ENCODE measurements at regions not wholly inside any gene's neighbourhood (a gene's known extent, or its start where the extent isn't known, plus 50 kb on each side); places are given as distances from the start of the nearest gene placed in this dataset.
"Not testable (repeated sequence)": the region's sequence is repeated elsewhere in the genome, so short reads cannot be mapped to it uniquely, and the experiment has no call there.

DNA sequence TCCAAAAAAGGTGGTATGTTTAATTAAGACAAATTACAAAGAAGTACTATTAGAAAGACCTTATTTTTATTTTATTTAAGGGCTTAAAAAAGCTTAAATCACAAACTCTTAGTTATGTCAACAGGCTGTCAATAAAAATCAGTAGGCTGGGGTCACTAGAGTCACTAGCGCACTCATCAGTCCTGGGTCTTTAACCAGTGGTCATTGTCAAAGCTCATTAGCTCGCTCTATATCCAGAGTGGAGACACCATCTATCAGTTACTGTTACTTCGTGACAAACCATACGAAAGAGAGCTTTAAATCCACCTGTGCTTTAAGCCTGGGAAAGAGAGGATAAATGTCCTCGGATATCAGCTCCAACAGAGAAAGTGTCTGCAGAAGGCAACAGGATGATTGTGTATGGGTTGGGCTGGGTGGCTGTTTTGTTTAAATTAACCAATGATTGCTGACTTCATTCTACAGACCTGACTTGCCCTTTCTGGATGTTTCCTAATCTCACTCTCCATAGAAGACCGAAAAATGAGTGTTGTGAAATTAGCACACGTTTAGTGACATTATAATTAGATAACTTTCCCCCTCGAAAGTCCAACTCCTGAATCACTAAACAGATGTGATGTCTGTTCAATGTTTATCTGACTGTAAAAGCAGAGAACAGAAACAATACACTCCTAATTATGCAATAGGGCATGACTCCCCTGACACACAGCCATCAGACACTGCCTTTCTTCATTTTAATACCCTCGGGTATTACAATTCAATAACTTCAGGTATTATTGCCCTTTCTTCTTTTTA lies 123.6 kb upstream of the TNPO1 start:
- DNase-seq: no peak

DNA sequence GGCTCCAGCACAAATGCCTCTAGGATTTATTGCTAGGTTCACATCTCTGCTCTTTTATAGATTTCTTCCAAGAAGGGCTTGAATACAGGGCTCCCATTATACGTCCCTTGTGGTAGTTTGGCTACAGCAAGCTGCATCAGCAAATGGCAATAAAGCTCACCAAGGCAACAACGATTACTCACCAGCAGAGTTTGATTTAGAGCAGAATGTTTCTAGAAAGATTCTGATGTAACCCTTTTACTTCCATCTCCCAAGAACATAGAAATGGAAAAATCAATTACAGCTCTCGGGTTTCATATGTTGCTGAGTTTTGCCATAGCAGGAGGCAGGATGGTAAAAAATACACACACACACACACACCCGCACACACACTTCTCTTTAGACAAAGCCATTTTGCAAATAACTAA lies 124.2 kb upstream of the TNPO1 start:
- no peak for DNase-seq

DNA sequence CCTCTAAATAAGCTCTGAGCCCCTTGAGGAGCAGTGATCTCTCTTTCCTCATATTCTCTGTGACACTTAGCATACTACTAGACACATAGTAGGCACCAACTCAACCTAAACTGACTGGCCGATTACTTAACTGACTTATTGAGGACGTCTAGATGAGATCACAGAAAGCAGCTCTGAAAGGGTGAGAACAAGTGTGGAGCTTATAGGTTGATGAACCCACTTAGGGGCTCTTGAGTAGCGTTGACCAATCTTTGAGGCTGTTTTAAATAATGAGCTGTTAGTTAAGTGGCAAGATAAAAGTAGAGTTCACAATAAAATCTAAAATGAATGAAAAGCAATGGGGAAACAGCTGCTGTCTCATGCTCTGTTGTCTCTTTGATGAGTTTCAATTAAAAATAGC lies 124.7 kb upstream of the TNPO1 start:
- DNase-seq: no peak

DNA sequence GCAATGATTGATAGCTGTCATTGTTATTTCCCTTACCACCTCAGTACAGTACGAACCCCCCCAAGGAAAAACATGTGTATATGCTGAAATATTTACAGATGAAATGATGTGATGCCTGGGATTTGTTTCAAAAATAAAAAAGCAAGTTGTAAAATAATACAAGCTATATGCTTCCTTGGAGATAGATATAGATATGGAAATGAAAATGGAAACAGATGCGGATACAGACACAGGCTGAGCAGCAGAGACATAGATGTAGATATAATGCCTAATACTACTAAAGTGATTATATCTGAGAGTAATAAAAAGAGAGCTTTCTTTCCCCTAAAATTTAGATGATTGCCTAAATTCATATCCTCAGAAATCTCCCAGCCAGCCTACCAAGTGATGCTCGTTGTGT lies 127.5 kb upstream of the TNPO1 start:
- DNase-seq: no peak

DNA sequence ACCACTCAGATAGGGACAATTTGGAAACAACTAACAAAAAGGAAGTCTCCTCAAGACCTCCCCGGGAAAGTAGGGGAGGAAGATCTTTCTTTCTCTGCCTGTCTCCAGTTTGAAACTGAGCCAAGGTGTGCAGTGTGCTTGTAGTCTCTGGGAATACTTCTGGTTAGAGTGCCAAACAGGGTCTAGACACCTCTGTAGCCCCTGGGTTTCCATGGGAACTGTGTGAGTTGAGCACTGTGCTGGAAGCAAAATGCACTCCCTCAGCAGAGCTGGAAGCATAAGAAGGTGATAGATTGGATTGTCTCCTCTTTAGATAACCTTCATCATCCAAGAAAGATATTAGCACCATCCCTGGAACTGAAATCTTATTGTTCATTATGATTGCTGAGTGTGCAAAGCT lies 129.2 kb upstream of the TNPO1 start:
- no peak for DNase-seq

DNA sequence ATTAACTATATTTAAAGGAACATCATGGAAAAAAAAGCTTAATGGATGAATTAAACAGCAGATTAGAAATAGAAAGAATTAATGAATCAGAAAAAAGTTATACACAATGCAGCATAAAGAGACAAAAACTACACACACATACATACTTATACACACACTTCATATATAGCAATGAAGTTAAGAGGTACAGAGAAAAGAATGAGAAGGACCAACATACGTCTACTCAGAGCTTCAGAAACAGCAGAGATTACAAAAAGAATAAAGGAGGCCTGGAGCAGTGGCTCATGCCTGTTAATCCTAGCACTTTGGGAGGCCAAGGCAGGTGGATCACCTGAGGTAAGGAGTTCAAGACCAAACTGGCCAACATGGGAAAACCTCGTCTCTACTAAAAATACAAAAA lies 133.9 kb upstream of the TNPO1 start:
- no peak for DNase-seq

DNA sequence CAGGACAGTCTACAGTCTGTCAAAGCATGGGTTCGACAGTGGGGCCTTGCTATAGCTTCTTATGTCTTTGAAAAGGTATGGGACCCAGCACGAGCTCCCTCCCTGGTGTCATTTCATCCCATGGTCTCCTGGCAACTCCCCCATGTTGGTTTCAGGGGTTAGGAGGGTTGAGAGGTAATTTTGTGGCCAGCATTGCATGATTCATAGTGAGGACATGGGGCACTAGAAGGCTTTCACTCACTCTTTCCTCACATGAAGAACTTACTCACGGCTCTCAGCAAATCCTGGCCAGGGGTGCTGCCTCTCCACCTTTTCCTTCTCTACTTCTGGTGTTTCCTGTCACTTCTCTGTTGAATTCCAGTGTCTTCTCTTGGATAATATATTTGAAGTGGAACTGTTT lies 134.7 kb upstream of the TNPO1 start:
- DNase-seq: no peak

DNA sequence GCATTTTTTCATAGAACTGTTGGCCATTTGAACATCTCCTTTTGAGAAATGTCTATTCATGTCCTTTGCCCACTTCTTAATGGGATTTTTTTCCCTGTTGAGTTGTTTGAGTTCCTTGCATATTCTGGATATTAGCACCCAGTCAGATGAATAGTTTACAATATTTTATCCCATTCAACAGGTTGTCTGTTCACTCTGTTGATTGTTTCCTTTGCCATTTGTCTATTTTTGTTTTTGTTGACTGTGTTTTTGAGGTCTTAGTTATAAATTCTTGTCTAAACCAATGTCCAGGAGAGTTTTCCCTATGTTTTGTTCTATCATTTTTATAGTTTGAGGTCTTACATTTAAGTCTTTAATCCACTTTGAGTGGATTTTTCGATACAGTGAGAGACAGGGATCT lies 139.0 kb upstream of the TNPO1 start:
- DNase-seq: no peak

DNA sequence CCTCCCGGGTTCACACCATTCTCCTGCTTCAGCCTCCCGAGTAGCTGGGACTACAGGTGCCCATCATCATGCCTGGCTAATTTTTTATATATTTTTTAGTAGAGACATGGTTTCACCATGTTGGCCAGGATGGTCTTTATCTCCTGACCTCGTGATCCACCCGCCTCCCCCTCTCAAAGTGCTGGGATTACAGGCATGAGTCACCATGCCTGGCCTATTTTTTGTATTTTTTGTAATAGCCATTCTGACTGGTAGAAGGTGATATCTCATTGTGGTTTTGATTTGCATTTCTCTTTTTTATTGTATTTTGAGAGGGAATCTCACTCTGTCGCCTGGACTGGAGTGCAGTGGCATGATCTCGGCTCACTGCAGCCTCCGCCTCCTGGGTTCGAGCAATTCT lies 139.6 kb upstream of the TNPO1 start:
- not testable (repeated sequence) for DNase-seq

DNA sequence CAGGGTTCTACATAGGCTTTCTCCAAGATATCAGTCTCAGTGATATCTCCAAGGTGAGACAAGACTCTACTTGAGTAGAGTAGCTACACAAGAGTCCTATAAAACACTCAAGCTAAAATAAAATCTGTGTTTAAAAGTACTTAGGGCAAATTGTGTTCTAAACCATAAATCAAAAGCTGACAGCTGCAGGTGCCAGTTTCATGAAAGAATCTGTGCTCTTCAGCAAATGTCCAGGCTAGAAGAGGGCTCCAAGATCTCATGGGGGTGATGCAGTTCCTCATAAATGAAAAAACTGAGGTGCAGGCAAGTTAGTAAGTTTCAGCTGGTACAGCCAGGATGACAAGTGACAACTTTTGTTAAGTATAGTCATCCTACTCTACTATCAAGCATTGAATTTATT lies 142.8 kb upstream of the TNPO1 start:
- no peak for DNase-seq

DNA sequence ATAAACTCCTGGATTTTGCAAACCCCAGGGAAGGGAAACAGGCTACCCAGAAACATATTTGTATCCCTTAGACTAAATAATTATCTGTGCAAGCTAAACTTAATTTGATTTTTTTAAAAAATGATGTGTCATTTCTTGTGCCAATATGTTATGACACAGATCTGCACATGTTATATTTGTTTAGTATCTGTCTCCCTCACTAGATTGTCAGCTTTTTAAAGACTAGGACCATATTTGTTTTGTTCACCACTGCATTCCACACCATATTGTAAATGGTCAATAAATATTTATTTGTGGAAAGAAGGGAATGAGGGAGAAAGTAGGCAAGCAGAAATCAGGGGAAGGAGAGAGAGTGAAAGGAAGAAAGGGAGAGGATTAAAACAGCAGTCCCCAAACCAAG lies 143.3 kb upstream of the TNPO1 start:
- no peak for DNase-seq

DNA sequence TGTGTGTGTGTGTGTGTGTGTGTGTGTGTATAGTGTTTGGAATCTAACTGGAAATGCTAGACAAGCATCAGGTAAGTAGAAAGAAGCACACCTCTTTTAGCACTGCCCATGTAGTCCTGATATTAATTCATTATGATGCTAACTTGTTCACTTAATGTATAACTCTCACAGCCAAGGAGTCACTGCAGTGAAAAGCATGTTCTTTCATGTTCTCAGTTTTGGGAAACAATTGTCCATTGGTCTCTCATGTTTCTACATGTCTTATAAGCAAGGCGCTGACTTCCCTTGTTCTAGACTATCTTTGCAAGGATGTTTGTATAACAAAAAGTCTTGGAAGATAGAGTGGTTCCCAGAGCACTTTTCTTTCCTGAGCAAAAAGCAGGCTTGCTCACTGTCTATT lies 148.8 kb upstream of the TNPO1 start:
- no peak for DNase-seq

DNA sequence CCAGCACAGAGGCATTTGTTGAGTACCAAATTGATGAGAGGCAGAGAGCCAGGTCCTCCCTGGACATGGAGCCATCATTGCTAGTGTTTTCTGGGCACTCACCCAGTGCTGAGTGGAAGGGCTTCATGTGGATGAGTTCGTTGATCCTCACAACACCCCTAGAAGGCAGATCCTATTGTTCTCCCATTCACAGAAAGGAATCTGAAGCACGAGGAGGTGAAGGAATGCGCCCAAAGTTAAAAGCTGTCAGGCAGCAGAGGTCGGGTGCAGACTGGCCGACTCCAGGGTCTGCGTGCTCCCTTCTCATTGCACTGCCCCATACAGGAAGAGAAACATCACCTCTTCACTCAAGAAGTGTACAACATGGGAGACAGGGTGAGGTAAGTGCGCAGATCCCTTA lies 153.5 kb upstream of the TNPO1 start:
- no peak for DNase-seq

DNA sequence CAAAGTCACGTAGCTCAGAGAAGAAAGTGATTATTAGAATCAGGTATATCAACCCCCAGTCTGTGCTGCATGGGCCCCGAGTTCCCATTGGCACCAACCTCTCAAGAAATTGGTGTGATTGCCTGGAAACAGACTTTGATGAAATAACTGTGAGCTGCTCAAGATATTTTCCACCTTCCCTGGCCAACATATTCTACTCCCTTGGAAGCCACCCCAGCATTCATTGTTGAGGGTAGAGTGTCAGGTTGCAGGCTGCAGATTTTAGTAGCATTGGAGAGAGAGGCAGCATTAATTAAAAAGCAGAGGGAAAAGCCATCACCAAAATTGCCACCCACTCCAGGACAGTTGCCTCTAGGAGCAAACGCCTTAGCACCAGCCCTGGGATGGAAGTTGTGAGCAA lies 154.2 kb upstream of the TNPO1 start:
- DNase-seq: no peak

DNA sequence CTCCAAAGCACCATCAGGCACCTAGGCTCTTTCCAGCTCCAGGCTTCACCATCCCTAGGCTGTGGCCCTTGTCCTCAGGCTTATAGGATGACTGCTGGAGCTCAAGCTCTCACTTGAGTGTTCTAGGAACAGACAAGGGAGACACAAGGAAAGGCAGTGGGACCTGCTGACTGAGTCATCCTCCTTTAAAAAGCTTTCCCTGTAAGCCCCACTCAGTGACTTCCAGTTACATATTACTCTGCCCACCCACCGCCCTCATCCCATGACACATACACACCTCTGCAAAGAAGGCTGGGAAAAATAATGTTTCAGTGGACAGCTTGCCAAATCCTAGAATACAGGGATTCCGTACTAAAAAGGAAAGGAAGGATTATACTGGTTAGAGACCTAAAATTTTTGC lies 154.2 kb upstream of the ZNF366 start:
- DNase-seq: no peak

DNA sequence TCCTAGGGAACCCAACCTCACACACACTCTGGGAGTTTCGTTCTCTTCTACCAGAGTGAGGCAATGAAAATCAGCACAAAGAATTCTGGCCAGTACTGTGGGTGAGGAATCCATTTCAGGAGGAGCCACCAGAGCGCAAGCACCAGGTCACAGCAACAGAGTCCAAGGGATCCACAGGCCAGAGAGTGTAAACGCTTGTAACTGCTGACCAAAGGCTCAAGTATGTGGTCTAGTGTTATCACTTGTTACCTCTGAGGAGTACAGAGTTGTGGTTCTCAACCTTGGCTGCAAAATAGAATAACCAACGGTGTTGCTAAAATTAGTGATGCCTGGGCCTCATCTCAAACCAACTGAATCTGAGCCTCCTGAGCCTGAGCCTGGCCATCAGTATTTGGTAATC lies 152.5 kb upstream of the ZNF366 start:
- DNase-seq: no peak

DNA sequence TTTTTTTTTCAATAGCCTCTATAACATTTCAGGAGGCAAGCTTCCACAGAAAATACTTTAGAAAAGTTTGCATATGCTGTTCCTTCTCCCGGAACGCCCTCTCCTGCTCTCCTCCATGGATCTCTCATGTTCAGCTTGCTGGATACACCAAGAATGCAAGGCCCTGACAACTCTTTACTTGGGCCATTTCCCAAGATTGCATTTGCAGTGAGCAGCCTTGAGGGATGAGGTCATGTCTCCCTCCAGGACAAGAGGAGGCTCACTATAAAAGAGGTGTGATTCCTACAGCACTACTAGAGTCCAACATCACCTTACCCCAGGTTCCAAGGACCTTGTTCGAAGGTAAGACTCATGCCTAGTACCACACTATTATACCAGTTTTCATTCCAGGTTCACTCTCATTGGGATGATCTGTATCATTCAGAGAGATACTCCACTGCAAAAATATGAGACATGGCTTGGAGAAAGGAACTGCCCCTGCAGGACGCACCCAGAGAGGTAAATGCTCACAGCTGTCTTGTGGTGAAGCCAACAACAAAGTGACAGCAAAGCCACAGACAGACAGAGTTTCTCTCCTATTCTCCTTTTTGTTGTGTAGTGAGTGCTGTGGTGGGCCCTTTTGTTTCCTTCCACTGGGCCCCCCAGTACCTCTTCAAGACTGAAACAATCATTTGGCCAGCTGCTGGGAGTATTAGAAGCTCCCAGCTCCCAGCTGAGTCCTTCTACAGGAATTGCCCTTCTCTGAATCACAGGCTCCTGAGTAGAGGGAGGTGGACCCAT lies 151.7 kb upstream of the ZNF366 start:
- DNase-seq: no peak

DNA sequence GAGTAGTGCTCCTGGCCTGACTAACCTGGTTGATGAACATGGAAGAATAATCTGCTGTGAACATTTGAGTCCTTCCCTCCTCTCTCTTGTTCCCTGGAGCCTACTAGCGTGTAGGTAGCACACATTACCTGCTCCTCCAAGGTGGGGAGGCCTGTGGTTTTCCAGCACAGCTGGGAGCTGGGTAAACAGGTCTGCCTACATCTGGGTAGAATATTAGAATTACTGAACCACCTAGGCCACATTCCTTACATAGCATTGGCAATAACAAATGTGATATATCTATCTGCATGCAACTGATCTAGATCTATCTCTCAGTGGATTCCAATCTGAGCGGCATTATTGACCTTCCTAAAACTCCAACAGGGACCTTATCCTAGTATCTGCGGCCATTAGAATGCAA lies 151.0 kb upstream of the ZNF366 start:
- no peak for DNase-seq

DNA sequence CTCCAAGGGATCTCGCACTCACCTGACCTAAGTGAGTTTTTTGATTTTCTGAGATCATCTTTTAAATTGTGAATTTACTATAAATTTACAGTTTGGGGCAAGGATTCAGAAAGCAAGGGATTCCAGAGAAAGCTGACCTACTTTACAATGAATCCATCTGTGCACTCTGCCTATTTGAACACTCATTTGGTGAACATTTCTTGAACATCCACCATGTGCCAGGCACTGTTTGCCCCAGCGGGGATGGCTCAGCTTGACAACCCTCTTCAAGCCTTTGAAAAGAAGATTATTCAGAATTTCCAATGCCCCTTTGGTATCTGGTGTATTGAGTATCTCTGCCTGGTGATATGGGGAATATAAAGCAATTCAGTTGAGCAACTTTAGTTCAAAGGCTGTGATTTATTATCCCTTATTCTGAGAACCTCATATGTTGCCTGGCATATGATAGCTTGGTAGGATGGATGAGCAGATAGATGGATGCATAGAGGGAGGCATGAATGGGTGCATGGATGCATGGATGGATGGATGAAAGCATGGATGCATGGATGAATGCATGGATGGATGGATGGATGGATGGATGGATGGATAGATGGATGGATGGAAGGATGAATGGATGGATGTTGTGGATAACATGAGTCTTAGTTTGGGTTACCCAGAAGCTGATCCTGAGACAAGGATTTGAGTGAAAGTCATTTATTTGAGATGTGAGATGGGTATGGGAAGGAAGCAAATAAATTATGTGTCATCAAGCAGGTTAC lies 149.7 kb upstream of the ZNF366 start:
- no peak for DNase-seq

DNA sequence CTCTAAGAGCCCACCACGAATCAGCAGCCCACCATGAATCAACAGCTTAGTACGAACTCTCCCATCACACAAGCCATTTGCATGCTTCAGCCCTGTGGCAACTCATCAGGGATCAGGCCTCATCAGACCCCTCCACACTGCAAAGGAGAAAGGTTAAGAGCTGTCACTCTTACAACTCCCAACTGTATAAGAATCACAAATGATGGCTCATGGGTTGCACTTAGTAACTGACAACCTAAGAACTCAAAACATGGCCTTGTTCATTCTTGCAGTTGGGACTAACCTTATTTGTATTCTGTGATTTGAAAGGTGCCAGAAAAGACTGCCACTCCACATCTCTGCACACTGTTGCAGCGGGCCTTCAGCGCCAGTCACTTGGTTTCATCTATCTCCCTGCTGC lies 149.1 kb upstream of the ZNF366 start:
- no peak for DNase-seq

DNA sequence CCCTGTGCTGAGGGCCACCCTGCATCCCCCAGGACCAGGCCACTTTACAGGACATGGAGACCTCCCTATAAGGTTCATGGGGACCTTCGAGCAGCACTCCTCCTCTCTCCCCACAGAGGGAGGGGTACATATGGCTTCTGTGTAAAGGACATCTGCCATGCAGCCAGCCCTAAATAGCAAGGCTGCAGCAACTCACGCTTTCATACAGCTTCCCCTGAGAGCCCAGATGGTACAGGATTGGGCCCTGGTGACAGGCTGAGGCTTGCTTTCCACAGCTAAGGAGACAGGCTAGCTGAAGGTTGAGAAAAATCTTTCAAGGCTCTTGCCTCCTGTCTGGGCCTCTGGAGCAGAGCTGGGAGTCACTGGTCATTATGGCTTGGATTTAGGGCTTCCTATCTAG lies 147.0 kb upstream of the ZNF366 start:
- no peak for DNase-seq

DNA sequence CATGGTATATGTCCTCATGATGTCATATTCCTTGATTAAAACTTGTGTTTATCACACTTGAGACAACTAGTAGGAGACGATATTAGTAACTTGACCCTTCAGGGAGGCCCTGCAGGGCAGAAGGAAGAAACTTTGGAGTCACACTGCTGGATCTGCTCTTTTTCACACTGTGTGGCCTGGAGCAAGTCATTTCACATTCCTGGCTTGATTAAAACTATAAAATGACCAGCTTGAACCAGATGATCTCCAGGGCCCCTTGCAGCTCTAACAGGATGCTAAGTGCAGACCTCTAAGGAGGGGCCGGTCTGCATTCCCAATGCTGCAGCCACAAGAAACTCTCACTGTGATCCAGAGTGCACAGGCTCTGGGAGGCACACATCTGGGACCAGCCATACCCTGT lies 146.4 kb upstream of the ZNF366 start:
- DNase-seq: no peak

DNA sequence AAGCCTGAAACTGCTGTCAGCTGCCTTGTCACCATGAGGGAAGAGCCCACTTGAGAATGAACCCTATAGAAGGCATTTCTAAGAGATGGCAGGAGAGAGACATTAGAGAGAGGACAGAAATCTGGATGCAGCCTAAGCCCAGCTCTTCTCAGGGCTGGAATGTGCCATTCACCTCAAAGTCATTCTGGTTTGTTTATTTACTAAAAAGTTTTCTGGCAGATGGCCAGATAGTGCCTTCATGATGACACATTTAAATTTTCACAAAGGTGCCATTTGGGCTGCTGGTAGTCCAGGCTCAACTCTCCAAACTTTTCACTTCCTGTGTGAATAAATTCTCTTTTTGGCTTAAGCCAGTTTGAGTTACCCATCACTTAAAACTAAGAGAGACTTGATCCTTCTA lies 144.6 kb upstream of the ZNF366 start:
- no peak for DNase-seq

DNA sequence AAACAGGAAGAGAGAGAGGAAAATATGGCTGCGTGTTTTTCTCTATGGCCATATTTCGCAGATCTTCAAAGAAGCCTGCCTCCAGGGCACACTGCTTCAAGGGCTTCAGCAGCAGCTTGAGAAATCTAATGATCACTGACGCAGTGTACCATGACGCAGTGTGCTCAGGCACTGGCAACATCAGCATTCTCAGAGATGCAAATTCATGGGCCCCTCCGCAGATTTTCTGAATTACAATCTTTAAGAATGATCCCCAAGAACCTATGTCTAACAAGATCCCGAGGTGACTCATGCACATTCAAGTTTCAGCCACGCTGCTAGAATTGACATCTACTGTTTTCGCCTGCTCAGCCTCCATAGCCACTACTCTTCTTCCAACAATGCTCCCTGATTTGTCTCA lies 143.9 kb upstream of the ZNF366 start:
- DNase-seq: no peak
